ENCODE measurements at regions not wholly inside any gene's neighbourhood (a gene's known extent, or its start where the extent isn't known, plus 50 kb on each side); places are given as distances from the start of the nearest gene placed in this dataset.
"Not testable (repeated sequence)": the region's sequence is repeated elsewhere in the genome, so short reads cannot be mapped to it uniquely, and the experiment has no call there.

GRCh38 chr3:66629150-66629981 lies 128.5 kb upstream of the LRIG1 start:
- in situ Hi-C loops (cut with MboI; ENCODE audit: low sequenced_read_pairs) = no loop called here

- in situ Hi-C loops (cut with MboI; ENCODE audit: low sequenced_read_pairs) = no loop called here
These were observed 129.2 kb upstream of the LRIG1 start for GRCh38 chr3:66629982-66630368.

GRCh38 chr3:66633402-66634381 lies 132.9 kb upstream of the LRIG1 start:
- in situ Hi-C loops (cut with MboI; ENCODE audit: low sequenced_read_pairs) = no loop called here

- in situ Hi-C loops (cut with MboI; ENCODE audit: low sequenced_read_pairs) = no loop called here
These were observed 137.9 kb upstream of the LRIG1 start for GRCh38 chr3:66638717-66639116.

- in situ Hi-C loops (cut with MboI; ENCODE audit: low sequenced_read_pairs) = no loop called here
These were observed 139.1 kb upstream of the LRIG1 start for GRCh38 chr3:66639809-66640356.

GRCh38 chr3:66642019-66642418 lies 141.2 kb upstream of the LRIG1 start:
- in situ Hi-C loops (cut with MboI; ENCODE audit: low sequenced_read_pairs) = no loop called here

GRCh38 chr3:66642484-66642883 lies 141.7 kb upstream of the LRIG1 start:
- in situ Hi-C loops (cut with MboI; ENCODE audit: low sequenced_read_pairs) = no loop called here

GRCh38 chr3:66644549-66644948 lies 143.7 kb upstream of the LRIG1 start:
- in situ Hi-C loops (cut with MboI; ENCODE audit: low sequenced_read_pairs) = no loop called here

- in situ Hi-C loops (cut with MboI; ENCODE audit: low sequenced_read_pairs) = no loop called here
These were observed 148.2 kb upstream of the LRIG1 start for GRCh38 chr3:66648975-66649374.

GRCh38 chr3:66651520-66651919 lies 150.7 kb upstream of the LRIG1 start:
- in situ Hi-C loops (cut with MboI; ENCODE audit: low sequenced_read_pairs) = not testable (repeated sequence)

GRCh38 chr3:66652100-66652499 lies 151.3 kb upstream of the LRIG1 start:
- in situ Hi-C loops (cut with MboI; ENCODE audit: low sequenced_read_pairs) = not testable (repeated sequence)

GRCh38 chr3:66655044-66655443 lies 154.2 kb upstream of the LRIG1 start:
- in situ Hi-C loops (cut with MboI; ENCODE audit: low sequenced_read_pairs) = no loop called here

GRCh38 chr3:66655671-66656070 lies 154.8 kb upstream of the LRIG1 start:
- in situ Hi-C loops (cut with MboI; ENCODE audit: low sequenced_read_pairs) = no loop called here

- in situ Hi-C loops (cut with MboI; ENCODE audit: low sequenced_read_pairs) = no loop called here
These were observed 155.8 kb upstream of the LRIG1 start for GRCh38 chr3:66656609-66657008.

- in situ Hi-C loops (cut with MboI; ENCODE audit: low sequenced_read_pairs) = no loop called here
These were observed 158.2 kb upstream of the LRIG1 start for GRCh38 chr3:66659056-66659455.

GRCh38 chr3:66661628-66662027 lies 160.8 kb upstream of the LRIG1 start:
- in situ Hi-C loops (cut with MboI; ENCODE audit: low sequenced_read_pairs) = no loop called here

GRCh38 chr3:66662894-66663293 lies 162.1 kb upstream of the LRIG1 start:
- in situ Hi-C loops (cut with MboI; ENCODE audit: low sequenced_read_pairs) = no loop called here

GRCh38 chr3:66665021-66665695 lies 164.3 kb upstream of the LRIG1 start:
- in situ Hi-C loops (cut with MboI; ENCODE audit: low sequenced_read_pairs) = no loop called here

- in situ Hi-C loops (cut with MboI; ENCODE audit: low sequenced_read_pairs) = no loop called here
These were observed 165.5 kb upstream of the LRIG1 start for GRCh38 chr3:66666362-66666761.

- in situ Hi-C loops (cut with MboI; ENCODE audit: low sequenced_read_pairs) = no loop called here
These were observed 166.4 kb upstream of the LRIG1 start for GRCh38 chr3:66667263-66667662.

GRCh38 chr3:66671291-66671690 lies 170.5 kb upstream of the LRIG1 start:
- in situ Hi-C loops (cut with MboI; ENCODE audit: low sequenced_read_pairs) = no loop called here
